PC-3 (cell line): ENCODE measurements at regions not wholly inside any gene's neighbourhood (a gene's known extent, or its start where the extent isn't known, plus 50 kb on each side); places are given as distances from the start of the nearest gene placed in this dataset.
"Not testable (repeated sequence)": the region's sequence is repeated elsewhere in the genome, so short reads cannot be mapped to it uniquely, and the experiment has no call there.

Experiments
- CTCF ChIP-seq: fragments of 300-600 bp; sonication (generic); conservative IDR thresholded peaks from 2 replicates; pipeline ENCODE4 v1.5.1; 2017; ENCODE audit warnings: antibody characterized with exemption, low read depth, mild to moderate bottlenecking, low read length
- EZH2 ChIP-seq: fragments of 300-600 bp; sonication (generic); IDR thresholded peaks from one replicate; pipeline ENCODE4 v1.6.1; 2017; ENCODE audit warnings: antibody characterized with exemption, mild to moderate bottlenecking, low read length; ENCODE audit not compliant: unreplicated experiment

DNA sequence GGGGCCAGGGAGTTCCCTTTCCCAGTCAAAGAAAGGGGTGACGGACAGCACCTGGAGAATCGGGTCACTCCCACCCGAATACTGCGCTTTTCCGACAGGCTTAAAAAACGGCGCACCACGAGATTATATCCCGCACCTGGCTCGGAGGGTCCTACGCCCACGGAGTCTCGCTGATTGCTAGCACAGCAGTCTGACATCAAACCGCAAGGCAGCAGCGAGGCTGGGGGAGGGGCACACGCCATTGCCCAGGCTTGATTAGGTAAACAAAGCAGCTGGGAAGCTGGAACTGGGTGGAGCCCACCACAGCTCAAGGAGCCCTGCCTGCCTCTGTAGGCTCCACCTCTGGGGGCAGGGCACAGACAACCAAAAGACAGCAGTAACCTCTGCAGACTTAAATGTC, 223.6 kb downstream of the ETV1 start:
- not testable (repeated sequence) for TF ChIP-seq EZH2, CTCF
